KG1 (cell line): ENCODE measurements at regions not wholly inside any gene's neighbourhood (a gene's known extent, or its start where the extent isn't known, plus 50 kb on each side); places are given as distances from the start of the nearest gene placed in this dataset.
"Not testable (repeated sequence)": the region's sequence is repeated elsewhere in the genome, so short reads cannot be mapped to it uniquely, and the experiment has no call there.

Experiments used
- DNase-seq: peaks from one replicate; lab custom pipeline; 2025; lab: John Stamatoyannopoulos, UW

DNA sequence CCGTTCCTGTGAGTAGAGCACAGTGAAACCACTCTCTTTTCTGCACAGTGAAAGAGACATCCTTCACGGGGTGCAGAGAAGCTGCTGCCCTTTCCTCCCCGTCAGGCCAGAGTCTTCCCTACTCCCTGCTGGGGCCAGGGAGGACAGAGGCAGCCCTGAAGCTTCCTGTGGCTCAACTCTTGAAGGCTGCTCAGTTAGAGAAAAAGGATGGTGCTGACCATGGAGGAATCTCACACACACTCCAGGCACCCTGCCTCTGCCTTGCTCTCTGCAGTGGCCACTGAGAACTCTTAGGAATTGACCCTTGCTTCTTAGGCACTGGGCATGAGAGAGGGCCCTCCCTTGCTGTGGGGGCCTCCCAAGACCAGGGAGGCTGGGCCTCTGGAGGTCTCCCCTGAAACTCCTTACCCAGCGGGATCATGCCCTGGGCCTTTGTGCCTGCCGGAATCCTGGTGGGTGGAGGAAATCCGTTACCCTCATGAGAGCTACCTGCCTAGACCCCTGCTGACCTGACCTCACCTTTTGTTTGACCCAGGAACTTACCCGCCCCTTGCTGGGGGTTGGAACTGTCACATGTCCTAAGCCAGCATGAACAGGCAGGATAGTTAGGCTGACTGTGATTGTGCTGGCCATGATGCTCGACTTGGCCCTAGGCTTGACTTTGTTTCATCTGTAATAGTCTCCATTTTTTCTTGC lies 65.0 kb upstream of the CD93 start:
- DNase-seq = no peak

DNA sequence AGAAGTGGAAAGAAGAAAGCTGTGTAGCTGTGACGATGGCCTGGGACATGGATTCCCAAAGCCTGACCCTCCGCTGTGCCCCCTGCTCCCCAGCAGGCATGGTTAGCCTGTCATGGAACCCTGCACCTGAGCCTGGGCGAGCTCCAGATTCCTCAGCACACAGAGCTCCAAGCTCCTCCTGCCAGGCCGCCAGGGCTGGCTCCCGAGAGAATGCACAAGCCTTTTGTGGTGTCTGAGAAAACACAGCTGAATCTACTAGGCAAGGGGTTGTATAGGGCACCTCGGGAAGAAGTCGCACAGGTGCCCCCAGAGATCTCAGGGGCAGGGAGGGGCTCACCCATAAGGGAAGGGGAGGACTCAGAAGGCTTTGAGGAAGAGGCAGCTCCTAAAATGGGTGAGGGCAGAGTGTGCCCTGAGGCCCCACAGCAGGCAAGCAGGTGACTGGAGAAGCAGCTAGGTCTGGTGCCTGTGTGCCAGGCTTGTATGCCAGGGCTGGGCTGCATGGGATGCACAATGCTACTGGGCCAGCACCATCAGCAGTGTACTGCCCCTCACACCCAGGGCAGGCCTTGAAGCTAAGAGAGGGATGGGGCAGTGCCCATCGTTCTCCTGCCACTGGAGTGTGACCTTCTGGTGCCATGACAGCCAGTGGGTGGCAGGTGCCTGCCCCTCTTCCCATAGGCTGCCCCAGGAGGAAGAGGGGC lies 64.3 kb upstream of the CD93 start:
- DNase-seq = no peak

DNA sequence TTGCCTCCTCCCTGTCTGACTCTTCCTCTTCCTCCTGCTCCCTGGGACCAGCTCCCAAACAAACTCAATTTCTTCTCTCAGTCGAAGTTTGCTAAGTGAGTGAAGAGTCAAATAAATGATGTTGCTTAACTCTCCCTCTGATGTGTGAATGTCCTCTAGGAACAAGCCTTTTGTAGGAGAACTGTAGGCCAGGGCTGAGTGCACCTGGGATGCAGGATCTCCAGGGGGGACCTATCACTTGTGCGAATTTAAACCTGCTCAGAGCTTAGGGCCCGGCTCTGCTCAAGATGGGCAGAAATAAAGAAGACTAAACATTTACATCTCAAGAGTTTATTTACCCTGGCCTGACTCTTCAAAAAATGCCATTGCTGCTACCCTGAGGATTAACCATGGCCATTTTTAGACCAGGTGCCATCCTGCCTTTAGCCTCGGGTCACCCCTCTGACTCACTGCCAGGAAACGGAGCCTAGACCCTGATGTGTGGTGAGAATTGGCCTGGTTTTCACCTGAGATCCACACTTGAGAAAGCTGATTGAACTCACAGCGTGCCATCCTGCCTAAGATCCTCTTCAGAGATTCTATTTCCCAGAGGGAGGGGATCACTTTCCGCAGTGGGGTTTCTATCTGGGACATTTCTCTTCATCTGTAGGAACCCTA lies 63.6 kb upstream of the CD93 start:
- no peak for DNase-seq

DNA sequence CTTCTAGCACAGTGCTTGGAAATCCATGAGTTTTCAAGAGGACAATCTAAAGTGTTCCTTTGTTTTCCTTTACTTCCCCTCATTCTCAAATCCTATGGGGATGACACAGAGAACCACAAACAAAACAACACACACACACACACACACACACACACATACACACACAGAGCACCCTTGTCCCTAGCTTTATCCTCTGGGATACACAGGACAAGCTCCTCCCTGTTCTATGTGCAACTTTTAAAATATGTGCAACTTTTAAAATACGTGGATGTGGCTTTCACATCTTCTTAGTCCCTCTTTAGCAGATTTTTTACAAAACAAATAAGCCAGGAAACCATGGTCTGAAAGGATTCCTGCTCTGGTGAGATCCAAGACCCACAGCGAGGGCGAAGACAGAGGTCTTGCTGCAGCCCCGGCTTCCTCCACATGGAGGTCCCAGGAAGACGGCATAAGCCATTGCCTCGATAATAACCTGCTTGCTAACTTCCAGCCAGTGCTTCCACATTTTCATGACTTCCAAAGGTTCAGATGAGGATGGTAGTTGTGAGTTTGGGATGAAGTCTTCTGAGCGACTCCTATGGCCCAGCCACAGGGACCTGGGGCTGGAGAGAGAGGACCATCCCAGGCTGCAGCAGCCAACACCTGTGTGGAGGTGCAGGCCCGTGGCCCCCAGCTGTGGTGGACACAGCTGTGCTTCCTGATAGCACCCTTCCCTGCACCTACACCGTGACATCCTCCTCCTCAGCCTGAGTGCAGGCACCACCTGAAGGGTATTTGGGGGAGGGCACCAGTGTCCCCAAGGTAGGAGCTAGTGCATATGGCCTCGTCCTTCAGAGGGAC lies 62.8 kb upstream of the CD93 start:
- no peak for DNase-seq

DNA sequence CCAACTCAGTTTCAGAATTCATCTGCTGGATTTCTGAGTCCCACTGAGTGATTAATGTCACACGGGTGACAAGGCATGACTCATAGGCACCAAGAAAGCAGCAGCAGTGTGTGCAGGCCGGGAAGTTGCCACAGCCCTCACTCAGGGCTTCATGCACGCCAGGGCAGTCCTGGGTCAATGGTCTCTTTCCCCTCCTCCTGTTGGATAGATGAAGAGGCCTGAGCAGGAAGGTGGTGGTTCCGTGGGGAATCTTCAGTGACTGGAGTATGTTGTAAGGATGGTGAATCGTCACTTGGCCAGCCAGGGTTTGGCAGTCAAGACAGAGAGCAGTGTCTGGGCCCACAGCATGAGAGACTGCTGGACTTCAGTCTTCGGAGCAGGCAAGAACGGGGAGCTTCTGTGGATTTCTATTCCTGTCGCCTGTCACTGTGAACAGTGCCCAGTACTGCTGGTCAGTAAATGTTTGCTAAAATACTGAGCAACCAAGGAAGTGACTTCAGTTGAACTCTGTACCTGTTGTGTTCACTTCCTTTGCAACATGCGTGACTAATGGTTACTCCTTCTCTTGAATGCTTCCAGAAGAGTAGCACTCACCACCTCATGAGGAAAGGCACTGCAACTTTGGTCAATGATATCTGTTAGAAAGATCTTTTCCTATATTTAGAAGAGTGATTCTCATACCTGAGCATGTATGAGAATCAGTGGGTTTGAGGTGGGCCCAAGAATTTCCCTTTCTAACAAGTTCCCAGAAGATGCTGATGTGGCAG lies 62.0 kb upstream of the CD93 start:
- DNase-seq = peak; percentile 60

DNA sequence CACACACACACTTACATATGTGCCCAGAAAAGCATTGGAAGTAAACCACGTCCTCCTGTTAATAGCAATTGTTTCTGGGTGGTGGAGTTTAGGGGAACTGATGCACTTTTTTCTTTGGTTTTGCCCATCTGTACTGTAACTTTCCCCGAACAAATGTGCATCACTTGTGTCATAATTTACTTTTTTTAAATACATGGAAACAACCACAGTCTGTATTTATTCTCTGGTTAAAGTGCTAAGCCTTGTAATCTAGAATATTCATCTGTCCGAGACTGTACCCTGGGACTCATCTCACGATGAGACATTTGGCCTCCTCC lies 61.5 kb upstream of the CD93 start:
- DNase-seq = no peak

DNA sequence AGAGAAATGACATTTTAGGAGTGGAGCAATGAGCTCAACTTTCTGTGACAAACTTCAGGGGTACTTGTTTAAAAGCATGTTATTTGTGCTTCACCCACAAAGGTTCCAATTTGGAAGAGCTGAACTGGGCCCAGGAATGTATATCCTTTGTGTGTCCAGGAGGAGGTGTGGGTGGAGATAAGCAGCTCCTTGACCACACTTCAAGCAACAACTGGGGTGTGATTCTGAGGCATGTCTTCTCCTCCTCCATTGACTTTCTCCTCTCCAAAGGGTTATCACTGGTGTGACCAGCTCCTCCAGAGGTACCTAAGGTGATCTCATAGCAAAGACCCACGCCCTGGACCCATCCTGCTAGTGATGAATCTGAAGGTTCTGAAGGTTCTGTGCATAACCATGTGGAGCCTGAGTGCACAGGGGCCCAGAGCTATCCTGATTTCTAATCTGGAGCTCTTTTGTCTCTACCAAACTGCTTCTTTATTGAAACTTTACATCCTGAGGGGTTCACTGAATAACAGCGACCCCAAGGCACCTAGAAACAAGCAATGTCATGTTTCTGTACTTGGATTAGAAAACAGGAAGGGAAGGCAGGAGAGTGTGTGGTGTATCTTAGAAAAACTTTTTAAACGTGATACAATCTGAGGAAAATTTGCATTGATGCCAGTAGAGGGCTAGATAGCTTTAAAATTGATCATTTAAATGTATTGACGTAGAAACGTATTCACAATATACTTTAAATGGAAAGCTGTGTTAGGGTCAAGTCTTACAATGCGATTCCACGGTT lies 60.9 kb upstream of the CD93 start:
- no peak for DNase-seq

DNA sequence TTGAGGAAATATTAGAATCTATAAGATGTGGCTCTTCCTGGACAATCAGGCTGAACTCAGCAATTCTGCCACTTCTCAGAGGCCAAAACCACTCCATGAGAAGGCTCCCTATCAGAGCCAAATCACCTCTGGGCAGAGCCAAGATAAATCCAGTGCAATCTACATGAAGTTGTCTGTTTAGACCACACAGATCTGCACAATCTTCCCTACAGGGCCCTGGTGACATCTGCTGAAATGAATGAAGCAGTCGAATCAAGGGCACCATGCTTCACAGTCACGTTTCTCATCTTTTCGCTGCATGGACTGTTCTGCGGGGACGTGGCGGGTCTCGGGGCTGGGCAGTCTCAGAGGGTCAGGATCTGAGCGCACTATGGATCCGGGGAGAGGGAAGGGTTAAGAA lies 60.1 kb upstream of the CD93 start:
- DNase-seq = no peak

DNA sequence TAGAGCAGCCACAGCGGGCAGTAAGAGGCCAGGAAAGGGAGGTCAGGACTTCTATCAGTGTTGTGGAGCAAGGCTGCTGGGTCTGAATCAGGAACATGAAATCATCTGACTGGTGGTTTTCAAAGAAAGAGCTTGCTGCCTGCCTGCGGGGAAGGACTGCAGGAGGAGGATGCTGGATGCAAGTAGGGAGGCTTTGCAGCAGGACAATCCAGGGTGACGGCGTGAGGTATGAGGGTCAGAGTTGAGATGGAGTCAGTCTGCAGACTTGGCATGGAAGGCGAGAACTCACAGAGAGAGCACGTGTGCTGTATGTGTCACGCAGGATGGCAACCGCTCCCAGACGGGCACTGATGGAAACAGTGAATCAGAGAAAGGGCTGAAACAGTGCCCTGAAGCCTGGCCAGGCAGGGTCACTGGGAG lies 59.2 kb upstream of the CD93 start:
- no peak for DNase-seq

DNA sequence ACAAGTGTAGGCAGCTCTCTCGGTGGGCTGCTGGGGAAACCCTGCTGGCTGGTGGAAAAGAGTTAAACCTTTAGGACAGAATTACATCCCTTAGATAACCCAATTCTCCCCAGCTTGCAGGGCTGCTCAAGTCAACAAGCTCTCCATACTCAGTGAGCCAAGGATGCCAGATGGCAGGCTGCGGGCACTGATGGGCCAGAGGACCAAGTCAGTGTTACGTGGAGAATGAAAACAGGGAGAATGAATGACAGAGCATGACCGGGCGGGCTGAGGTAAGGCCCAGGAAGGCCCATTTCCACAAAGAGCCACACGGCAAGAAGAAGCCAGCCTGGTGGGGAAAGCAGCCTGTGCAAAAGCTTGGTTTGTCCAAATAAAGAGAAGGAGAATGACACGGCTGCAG lies 58.7 kb upstream of the CD93 start:
- no peak for DNase-seq

DNA sequence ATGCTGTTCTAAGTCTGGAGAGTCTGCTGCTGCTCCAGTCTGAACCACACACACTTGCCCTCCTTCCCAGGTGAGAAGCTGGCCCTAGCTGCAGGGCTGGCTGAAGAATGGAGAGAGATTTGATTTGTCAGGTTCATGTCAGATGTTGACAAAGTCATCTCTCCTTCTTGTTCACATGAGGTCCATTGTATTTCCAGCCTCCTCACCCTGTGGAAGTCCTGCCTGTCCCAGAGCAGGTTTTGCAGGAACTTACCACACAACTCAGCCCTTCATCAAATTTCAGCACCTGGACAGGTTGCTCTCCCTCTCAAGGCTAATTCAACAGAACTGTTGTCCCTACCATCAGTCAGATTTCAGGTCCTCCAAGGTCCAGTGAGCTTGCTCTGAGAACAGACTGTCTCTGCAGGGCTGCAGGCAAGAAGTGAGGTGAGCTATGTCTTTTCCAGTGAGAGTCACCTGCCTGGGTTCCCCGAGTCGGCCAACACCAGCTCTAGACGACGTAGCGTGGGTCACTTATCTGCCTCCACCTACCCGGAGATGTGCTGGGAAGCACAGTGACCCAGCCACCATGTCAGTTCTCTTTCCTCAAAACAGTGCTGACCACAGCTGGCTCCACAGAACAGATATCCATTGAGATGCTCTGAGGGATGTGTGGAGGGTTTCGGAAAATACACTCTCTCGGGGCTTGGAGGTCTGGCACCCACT lies 58.0 kb upstream of the CD93 start:
- no peak for DNase-seq

DNA sequence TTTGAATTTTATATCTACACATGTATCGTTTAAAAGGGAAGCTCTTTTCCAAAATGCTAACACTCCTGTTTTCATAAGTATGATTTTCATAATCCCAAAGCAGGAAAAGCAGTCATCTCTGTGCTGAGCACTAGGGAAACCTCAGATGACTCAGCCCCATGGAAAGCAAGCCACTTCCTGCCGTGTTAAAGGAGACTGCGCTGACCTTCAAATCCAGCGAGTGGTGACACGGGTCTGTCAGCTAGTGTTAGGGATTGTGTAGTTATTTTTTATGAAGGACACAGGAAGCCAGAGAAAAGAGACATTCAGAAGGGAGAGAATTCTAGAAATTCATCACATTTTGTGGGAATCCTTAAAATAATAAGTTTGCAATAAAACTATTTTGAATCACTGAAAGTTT lies 57.0 kb upstream of the CD93 start:
- no peak for DNase-seq

DNA sequence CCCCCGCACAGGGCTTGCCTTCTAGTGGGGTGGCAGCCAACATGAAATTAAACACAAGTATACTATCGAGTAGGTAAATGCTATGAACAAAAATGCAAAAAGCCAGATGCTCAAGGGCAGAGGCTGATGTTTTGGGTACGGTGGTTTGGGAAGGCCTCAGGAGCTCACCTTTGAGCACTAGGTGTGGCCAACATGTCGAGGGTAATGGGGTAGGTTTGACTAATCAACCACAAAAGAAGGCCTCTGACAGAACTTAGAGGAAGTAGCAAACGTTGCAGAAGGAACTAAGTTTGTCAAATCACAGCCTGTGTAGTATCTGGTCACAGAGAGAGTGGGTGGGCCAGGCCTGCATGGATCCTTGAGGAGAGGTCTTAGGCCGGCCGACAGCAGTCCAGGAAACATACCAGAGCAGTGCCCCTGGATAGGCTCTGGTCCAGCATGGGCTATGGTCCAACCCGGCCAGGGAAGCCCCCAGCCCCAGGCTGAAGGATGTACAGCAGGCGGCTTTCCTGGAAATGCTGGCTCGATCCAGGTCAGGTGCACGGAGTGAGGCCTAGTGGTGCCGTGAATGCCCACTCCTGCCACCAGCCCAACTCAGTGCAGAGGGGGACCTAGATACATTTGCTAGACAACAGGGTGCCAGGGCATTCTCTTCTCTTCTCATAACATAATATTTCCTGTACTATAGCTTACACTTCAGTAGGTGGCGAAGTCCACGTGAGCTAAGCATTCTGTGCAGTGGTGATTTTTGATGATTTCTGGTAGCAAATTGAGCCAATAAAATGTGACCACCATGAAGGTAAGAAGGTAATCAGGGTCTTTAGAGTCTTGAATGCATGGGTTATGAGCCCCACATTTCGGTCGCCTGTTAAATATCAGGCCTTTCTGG lies 56.3 kb upstream of the CD93 start:
- DNase-seq = no peak

DNA sequence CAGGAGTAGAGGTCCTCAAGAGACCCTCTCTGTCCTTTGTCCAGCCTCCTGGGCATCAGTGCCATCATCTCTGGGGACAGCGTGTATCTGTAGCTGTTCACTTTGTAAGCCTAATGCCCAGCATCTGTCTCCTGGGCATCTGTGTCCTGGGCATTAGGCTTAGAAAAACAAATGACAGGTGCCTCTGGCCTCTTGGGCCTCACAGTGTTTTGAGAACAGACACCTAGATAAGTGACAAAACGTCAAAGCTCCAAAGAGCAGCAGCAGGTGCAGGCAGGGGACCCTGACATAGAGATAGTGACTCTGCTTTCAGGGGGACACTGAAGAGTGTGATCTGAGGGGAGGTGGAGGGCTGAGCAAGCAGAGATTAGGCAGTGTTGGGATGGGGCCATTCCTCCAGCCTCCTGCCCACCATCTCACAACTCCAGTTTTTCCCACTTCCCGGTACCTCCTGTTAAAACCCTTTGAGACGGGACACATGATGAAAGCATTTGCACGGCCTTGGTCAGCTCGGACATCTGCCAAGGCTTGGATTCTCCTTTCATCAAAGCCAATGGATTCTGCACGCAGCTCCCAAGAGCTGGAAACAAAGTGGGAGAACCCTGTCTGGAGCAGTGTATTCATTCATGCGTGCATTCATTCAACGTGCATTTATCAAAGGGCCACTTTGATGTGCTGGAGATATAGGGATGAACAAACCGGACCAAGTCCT lies 55.5 kb upstream of the CD93 start:
- no peak for DNase-seq

DNA sequence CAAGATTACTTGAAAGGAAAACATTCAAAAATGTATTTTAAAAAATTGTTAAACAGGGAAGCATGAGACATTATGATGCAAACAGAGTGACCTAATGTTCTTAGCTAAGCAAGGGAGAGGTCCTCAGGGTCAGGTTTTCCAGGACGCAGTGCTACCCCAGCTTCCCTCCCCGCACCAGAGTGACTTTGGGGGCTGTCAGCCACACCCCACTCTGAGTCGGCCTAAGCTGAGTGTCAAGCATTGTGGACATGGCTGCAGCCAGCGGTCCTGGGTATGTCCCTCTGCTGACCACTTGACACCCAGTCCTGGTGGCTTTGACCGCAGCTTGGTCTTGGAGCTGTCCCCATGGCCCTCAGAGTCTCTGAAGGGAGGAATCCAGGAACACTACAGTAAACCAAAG lies 54.9 kb upstream of the CD93 start:
- no peak for DNase-seq

DNA sequence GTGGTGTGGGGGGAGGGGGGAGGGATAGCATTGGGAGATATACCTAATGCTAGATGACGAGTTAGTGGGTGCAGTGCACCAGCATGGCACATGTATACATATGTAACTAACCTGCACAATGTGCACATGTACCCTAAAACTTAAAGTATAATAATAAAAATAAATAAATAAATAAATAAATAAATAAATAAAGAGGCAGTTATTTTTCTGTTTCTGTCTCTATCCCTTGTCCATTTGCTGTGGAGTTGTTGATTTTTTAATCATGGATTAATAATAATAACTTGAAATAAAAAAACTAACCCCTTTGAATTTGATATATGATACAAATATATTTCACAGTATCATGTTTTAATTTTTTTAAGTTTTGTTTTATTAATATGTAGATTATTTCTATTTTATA lies 53.9 kb upstream of the CD93 start:
- DNase-seq = not testable (repeated sequence)

DNA sequence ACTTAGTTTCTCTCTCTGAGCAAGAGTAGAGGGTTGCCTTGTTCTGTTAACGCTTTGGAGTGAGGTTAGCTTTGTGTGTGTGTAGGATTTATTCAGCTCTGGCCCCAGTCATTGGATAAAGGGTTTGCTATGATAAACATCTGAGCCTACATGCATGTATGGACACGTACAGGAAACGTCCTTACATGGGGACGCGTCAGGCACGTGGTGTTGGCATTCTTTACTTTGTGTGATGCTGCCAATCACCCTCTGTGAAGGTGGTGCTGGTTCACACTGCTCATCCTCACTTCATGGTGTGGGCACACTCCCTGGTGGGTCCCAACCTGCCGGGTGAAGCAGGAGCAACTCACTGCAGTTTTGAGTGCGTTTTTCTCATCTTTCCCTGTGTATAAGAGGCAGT lies 53.4 kb upstream of the CD93 start:
- no peak for DNase-seq

DNA sequence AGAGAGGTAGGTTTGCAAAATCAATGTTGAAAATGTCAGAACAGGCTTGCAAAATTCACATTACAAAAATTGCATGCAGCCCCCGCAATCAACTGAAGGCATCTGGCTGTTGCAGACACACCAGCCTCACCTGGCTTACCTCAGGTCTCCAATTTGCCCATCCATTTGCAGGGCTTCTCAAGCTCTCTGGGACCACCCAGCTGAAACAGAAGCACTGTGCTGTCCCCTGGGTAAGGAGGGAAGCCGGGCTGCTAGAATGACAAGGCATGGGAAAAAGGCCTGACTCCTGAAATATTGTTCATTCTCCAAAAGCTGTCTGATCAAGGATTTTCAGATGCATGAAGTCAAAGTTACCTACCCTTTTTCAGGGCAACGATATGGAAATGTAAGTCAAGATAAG lies 52.6 kb upstream of the CD93 start:
- DNase-seq = no peak

DNA sequence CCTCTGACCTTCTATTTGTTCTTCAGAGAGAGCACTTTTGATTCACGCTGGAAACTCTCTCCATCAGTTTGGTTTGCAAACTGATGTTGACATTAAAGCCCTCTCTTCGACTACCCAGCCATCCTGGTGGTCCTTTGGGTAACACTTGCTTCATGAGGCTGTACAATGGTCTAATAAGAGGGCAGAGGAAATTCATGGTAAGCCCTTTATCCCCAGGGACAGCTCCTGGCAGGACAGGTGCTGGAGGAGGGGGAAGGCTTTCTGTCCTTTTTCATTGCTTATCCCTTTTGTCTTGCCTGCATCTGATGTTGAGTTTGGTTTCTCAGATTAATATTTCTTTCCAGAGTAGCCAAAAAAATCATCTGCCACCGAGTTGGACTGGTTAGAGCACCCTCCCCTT lies 52.1 kb upstream of the CD93 start:
- no peak for DNase-seq
